ENCODE measurements at regions not wholly inside any gene's neighbourhood (a gene's known extent, or its start where the extent isn't known, plus 50 kb on each side); places are given as distances from the start of the nearest gene placed in this dataset.

DNA sequence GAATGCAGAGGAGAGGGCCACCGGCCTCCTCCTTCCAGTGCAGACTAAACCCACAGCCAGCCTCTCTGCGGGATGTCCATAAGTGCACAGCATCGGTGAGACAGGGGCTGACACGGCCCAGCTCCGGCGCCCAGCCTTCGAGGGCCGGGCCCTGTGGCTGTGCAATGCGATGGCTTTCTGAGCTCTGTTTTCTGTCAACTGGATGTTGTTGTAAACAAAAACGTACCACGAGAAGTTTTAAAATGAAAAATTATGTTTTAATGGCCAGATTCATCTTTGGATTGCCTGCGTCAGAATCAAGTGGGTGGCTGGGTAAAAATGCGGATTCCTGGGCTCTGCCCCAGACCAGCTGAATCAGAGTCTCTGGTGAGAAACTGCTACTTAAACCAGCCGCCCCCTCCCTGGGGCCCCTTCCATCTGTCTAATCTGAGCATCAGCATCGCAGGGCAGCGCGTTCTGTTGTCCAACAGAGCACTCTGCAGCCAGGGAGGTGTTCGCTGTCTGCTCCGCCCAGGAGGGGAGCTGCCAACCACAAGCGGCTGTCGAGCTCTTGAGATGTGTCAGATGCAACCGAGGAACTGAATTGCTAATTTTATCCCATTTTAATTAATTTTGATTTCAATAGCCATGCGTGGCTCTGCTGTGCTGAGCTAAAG lies 133.4 kb downstream of the RFLNA start:
- DNase-seq: peak in 1 of 5 experiments; percentile 25

GRCh38 chr12:124426594-124427555 lies 132.0 kb downstream of the RFLNA start:
- no peak for DNase-seq

DNA sequence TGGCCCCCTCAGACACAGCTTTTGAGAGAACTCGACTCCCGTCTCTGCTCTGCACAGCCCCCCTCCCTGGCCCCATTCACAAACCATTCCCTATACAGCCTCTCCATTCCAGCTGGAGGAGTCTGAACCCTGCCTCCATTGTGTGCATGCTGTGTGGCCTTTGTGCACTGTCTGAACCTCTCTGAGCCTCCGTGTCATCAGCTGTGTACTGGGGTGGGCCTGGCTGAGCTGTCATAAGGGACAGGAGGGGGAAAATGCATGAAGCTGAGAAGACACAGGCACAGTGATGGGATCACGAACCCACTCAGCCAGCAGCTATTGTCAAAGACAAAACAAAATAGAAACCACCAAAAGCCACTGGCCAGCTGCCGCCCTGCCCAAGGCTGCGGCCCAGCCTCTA lies 130.8 kb downstream of the RFLNA start:
- DNase-seq: no peak

DNA sequence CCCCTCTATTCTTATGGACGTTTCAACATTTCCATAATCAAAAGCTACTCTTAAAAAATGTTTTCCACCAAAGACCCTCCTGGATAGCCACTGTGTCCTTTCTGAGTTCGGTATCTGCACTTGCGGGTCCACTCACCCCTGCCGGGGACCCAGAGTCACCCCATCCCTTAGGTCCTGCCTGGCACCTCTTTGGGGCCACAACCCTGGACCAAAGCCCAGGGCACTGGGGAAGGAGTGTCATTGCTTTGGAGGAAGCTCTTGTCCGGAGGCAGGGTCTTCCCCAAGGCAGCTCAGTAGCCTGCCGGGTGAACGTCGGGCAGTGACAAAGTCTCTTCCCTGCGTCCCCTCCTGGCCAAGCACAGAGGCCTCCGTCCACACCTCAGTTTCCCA lies 129.6 kb downstream of the RFLNA start:
- DNase-seq: no peak

GRCh38 chr12:124423761-124424515 lies 129.0 kb downstream of the RFLNA start:
- DNase-seq: peak in 1 of 5 experiments; percentile 4

DNA sequence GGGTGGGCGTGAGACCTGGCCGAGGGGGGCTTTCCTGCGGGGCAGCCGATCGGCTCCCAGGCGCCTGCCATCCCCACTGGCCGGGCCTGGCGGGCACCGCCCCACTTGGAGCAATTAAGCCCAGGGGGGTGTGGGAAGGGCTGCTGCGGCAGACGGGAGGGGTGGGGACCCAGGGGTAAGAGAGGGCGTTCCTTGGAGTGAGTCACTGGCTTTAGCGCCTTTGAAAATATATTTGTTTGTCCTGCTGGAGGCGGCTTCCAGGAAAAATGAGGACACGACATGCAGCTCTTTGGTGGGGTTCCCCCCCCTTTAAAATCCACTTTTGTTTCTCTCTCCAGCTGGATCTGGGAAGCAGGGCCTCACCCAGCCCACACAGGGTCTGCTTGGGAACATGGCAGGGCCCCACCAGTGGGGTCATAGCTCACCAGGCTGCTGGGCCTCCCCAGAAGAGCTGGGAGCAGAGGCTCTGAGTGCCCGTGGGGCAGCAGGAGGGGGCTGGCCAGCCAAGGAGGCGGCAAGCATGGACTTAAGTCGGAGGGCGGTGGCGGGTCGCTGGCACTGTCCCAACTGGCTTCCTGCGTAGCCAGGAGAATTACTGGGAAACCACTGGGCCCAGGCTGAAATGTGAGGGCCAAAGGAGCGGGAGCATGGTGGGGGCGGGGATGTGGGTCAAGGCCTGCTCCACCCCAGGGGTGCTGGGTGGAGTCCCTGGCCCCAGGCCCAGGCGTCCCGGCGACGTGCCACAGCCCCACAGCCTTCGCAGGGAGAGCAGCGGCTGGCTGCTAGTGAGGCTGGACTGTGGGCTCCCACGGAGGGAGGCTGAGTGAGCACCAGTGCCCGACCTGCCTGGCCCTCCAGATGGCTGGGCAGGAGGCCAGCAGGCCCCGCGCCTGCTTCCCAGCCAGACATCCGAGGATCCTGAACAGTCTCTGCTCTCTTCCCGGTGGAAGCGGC lies 128.0 kb downstream of the RFLNA start:
- no peak for DNase-seq

- no peak for DNase-seq
Measured at GRCh38 chr12:124422142-124422569, 127.3 kb downstream of the RFLNA start.

DNA sequence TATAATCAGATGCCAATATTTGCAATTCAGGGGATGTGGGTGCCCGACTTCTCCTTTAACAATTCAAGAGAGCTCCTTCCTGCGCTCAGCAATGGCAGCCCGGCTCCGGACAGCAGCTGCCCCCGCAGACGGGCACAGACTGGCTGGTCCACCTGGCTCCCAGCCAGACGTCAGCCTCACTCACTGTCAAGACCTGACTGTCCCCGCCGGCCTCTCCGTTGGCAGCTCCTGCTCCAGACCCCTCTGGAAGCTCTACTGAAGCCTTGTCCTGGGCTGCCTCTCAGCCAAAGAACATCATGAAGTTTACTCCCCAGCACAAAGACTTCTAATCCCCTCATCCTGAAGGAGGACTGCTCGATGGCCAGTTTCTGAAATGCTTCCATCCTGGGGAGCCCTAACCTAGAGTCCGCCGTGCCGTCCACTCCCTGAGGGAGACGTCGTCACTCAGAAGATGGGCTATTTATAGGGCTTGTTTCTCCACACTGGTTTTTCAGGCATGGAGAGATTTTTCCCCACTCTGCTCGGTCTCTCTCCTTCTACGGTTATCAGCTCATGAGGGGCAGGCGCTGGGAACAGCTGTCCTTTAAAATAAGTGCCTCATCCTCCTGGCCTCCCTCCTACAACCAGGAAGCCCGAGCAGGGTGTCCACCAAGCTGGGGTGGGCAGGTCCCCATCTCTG lies 126.2 kb downstream of the RFLNA start:
- DNase-seq: no peak

GRCh38 chr12:124420041-124420995 lies 125.4 kb downstream of the RFLNA start:
- no peak for DNase-seq

DNA sequence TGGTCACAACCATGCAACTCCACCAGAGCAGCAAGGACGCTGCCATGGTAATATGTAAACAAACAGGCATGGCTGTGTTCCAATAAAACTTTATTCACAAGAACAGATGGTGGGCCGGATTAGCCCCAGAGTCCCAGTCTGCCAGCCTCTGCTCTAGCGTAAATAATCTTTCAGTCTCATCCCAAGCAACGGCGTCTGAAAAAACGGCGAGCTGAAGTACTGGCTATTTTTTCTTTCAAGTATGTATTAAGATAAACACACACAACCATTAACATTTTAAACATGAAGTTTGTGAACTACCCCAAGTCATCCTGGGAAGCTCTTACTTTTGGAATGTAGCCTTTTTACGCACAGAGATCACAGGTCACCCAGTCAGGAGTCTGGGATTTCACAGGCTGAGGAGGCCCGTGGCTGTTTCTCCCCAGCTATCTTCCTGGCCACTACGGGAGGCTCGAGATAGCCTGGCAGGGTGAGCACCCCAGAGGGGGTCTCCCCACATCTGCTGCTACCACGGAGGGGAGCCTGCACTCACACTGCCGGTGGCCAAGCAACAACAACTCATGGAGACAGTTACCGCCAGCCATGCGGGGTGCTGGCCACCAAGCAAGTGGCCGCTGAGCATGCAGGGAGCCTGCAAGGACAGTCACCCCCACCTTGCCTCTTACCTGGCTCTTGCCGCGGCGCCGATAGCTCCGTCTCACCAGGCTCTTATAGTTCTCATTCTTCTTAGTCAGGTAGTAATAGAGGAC lies 124.6 kb downstream of the RFLNA start:
- no peak for DNase-seq

DNA sequence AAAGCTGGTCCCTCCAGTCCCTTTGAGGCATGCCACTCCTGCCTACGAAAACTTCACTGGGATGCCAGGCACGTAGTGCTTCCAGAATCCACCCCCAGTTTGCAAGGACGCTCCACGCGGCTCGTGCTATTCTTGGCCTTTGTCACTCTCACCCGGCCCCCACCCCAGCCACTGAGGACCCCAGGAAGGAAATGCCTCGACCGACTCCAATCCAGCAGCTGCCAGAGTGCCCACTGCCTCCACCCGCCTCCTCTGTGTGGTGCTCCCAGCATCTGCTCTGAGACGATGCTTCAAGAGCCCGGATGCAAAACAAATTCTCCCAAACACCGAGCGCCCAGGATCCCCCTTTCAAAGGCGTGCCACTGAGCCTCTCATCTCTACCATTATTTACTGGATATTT lies 123.9 kb downstream of the RFLNA start:
- DNase-seq: no peak

DNA sequence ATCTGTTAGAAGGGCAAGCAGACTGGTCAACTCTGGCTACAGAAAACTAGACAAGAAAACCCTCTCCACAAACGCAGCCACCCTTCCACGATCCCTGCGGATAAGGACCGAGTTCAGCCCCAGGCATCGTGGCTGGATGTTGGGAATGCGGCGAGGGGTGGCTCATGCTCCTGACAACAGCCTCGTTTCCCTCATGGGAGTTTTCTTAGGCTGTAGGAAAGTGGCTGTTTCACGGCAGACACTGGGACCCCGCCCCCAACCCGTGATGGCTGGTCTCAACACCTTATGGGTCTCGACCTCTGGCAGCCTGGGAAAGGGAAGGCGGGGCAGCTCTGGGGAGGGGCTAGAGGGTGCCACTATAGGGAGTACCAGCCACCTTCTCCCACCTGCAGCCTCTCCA lies 123.3 kb downstream of the RFLNA start:
- DNase-seq: no peak

- DNase-seq: no peak
Measured at GRCh38 chr12:124416516-124417395, 121.9 kb downstream of the RFLNA start.

GRCh38 chr12:124415064-124415463 lies 120.2 kb downstream of the RFLNA start:
- DNase-seq: no peak

GRCh38 chr12:124413915-124414314 lies 119.0 kb downstream of the RFLNA start:
- DNase-seq: no peak

DNA sequence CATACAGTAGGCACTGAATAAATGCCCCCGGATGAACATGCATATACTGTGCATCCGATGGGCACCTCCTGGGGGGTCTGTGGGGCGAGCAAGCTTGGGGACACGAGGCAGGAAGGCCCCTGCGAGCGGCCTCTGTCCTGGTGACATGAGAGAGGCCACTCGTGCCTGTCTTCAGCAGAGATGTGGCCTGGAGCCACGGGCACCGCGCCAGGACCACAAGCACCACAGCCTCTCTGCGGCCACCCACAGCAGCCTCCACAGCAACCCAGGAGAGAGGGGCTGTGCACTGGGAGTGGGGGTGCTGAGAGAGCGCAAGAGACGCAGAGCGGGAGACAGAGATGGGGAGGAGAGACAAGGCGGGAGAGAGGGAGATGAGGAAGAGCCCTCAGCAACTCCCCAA lies 118.5 kb downstream of the RFLNA start:
- no peak for DNase-seq

DNA sequence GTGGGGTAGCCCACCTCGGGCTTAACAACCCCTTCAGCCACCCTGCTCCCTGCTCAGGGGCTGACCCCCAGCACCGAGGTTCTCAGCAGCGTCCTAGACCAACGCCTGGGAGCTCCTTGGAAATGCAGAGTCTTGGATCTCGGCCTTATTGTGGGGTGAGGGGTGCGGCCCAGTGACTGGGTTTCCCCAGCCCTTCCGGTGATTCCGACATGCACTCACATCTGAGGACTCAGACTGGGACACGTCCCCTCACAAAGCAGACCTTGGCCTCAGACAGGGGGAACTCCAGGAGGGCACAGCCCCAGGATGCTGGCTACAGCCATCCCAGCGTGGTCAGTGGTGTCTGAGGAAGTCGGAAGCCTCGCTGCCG lies 117.7 kb downstream of the RFLNA start:
- no peak for DNase-seq

DNA sequence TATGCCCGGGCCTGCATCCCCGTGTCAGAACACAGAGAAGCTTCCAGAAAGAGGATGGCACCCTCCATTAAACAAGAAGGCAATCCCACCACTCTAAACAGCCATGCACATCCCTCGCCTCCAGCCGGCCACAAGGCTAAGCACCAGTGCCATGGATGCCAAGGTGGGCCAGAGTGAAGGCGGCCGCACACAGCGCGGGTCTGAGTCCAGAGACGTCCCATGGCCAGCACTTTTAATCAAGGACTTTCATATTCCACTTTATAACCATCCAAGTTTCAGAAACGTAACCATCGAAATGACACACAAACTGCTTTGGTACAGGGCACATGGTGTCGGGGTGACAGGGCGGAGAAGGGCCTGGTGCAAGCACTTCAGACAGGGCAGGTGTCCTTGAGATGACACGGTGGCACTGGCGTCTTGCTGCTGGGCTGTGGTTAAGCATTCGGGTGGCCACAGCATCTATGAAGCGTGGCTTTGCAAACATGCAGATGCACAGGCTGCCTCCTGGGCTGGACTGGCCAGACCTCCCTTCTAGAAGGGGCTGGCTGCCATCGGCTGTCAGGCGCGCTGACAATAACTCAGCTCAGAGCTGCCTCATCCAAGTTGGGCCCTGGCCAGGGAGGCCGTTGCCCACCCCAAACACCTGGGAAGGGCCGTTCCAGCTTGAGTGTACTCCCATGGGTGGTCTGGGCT lies 117.2 kb downstream of the RFLNA start:
- DNase-seq: no peak

Measured in T-helper 2 cell (primary cell).